Stimulated activated naive CD8-positive, alpha-beta T cell treated with anti-CD3 and anti-CD28 coated beads, Interleukin-15, Interleukin-2, amounts not matched to agents 100 U/mL and 50 U/mL, for 24 hours (primary cell): ENCODE measurements at regions not wholly inside any gene's neighbourhood (a gene's known extent, or its start where the extent isn't known, plus 50 kb on each side); places are given as distances from the start of the nearest gene placed in this dataset.

Source experiments
- ATAC-seq: fragments of 150-1000 bp; cut with Tn5 transposase; one replicate; pipeline ENCODE4 v1.10.0; 2021
- DNase-seq: peaks from one replicate; pipeline ENCODE4 v3.0.0; 2021

- peak; percentile 85 for ATAC-seq
- no peak for DNase-seq
Observed at GRCh38 chr2:12587729-12588522, 128.8 kb upstream of the TRIB2 start.

- no peak for DNase-seq
- no peak for ATAC-seq
Observed at GRCh38 chr2:12588986-12589385, 127.8 kb upstream of the TRIB2 start.

- DNase-seq (no peak), ATAC-seq (no peak)
Observed at GRCh38 chr2:12589802-12590320, 126.9 kb upstream of the TRIB2 start.

GRCh38 chr2:12592296-12592695 is 124.4 kb upstream of the TRIB2 start:
- DNase-seq = no peak
- ATAC-seq = no peak

- DNase-seq = no peak
- no peak for ATAC-seq
Observed at GRCh38 chr2:12594590-12594989, 122.1 kb upstream of the TRIB2 start.

- ATAC-seq = no peak
Observed at GRCh38 chr2:12596771-12597170, 120.0 kb upstream of the TRIB2 start.

GRCh38 chr2:12597610-12598009 is 119.1 kb upstream of the TRIB2 start:
- ATAC-seq (no peak), DNase-seq (no peak)

More at GRCh38 chr2:12596771-12597170, 120.0 kb upstream of the TRIB2 start:
- no peak for DNase-seq

GRCh38 chr2:12602661-12603060 is 114.1 kb upstream of the TRIB2 start:
- ATAC-seq (no peak), DNase-seq (no peak)

GRCh38 chr2:12603781-12604295 is 112.9 kb upstream of the TRIB2 start:
- ATAC-seq = no peak
- no peak for DNase-seq

GRCh38 chr2:12604341-12604740 is 112.4 kb upstream of the TRIB2 start:
- ATAC-seq (no peak), DNase-seq (no peak)

GRCh38 chr2:12605366-12605765 is 111.4 kb upstream of the TRIB2 start:
- ATAC-seq = no peak
- no peak for DNase-seq

GRCh38 chr2:12605936-12606335 is 110.8 kb upstream of the TRIB2 start:
- DNase-seq (no peak), ATAC-seq (no peak)

GRCh38 chr2:12606472-12607000 is 110.2 kb upstream of the TRIB2 start:
- DNase-seq = no peak
- no peak for ATAC-seq

- ATAC-seq (peak; percentile 98), DNase-seq (no peak)
Observed at GRCh38 chr2:12607971-12608370, 108.8 kb upstream of the TRIB2 start.

GRCh38 chr2:12610314-12610713 is 106.4 kb upstream of the TRIB2 start:
- DNase-seq = no peak
- ATAC-seq = no peak

GRCh38 chr2:12612168-12612567 is 104.6 kb upstream of the TRIB2 start:
- DNase-seq = no peak
- no peak for ATAC-seq

- ATAC-seq = no peak
- DNase-seq = no peak
Observed at GRCh38 chr2:12612671-12613070, 104.1 kb upstream of the TRIB2 start.

GRCh38 chr2:12613137-12613835 is 103.5 kb upstream of the TRIB2 start:
- ATAC-seq (no peak), DNase-seq (no peak)

- no peak for ATAC-seq
- no peak for DNase-seq
Observed at GRCh38 chr2:12615509-12615908, 101.2 kb upstream of the TRIB2 start.

GRCh38 chr2:12616456-12617156 is 100.1 kb upstream of the TRIB2 start:
- peak; percentile 44 for ATAC-seq

GRCh38 chr2:12617366-12617765 is 99.4 kb upstream of the TRIB2 start:
- DNase-seq (no peak), ATAC-seq (no peak)

More at GRCh38 chr2:12616456-12617156, 100.1 kb upstream of the TRIB2 start:
- no peak for DNase-seq

GRCh38 chr2:12617853-12618252 is 98.9 kb upstream of the TRIB2 start:
- DNase-seq (no peak), ATAC-seq (no peak)
